22Rv1 (cell line): ENCODE measurements at regions not wholly inside any gene's neighbourhood (a gene's known extent, or its start where the extent isn't known, plus 50 kb on each side); places are given as distances from the start of the nearest gene placed in this dataset.

Experiments used
- ZFX ChIP-seq: fragments of 450-650 bp; IDR thresholded peaks from 2 replicates; pipeline ENCODE4 v1.6.1; 2017; ENCODE audit warnings: antibody characterized with exemption, borderline replicate concordance
- TF ChIP-seq, protein P1 (sequence below): fragments of 450-650 bp; IDR thresholded peaks from 2 replicates; pipeline ENCODE4 v1.5.1; 2017; ENCODE audit warnings: mild to moderate bottlenecking

DNA sequence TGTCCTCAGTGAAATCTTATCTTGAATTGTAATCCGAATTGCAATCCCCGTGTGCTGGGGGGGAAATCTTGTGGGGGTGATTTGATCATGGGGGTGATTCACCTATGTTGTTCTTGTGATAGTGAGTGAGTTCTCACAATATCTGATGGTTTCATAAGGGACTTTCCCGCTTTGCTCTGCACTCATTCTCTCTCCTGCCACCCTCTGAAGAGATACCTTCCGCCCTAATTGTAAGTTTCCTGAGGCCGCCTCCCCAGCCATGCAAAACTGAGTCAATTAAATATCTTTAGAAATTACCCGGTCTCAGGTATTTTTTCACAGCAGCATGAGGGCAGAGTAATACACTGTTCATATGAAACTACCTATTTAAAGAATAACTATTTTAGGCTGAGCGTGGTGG lies 304.1 kb upstream of the EPHA6 start:
- TF ChIP-seq, protein P1, sequence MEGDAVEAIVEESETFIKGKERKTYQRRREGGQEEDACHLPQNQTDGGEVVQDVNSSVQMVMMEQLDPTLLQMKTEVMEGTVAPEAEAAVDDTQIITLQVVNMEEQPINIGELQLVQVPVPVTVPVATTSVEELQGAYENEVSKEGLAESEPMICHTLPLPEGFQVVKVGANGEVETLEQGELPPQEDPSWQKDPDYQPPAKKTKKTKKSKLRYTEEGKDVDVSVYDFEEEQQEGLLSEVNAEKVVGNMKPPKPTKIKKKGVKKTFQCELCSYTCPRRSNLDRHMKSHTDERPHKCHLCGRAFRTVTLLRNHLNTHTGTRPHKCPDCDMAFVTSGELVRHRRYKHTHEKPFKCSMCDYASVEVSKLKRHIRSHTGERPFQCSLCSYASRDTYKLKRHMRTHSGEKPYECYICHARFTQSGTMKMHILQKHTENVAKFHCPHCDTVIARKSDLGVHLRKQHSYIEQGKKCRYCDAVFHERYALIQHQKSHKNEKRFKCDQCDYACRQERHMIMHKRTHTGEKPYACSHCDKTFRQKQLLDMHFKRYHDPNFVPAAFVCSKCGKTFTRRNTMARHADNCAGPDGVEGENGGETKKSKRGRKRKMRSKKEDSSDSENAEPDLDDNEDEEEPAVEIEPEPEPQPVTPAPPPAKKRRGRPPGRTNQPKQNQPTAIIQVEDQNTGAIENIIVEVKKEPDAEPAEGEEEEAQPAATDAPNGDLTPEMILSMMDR = no peak
- no peak for TF ChIP-seq ZFX
